ENCODE measurements at regions not wholly inside any gene's neighbourhood (a gene's known extent, or its start where the extent isn't known, plus 50 kb on each side); places are given as distances from the start of the nearest gene placed in this dataset.

DNA sequence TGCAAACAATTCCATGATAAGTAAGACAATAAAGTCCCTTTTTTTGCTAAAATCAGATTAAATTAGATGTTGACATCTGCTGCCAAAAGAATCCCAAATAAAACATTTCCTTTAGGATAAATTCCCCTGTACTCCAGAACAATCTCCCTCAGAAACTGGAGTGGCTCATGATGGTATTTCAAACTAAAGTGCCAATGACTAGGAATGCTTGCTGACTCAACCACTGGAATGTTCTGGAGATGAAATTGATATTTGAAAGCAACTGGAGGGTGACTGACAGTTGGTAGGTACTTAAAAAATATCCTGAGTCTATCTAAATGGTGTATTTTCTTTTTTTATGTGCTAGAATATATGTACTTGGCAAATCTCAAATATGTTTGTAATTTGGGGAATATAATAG is 350.1 kb upstream of the TSHZ2 start:
- TF ChIP-seq, protein P1, sequence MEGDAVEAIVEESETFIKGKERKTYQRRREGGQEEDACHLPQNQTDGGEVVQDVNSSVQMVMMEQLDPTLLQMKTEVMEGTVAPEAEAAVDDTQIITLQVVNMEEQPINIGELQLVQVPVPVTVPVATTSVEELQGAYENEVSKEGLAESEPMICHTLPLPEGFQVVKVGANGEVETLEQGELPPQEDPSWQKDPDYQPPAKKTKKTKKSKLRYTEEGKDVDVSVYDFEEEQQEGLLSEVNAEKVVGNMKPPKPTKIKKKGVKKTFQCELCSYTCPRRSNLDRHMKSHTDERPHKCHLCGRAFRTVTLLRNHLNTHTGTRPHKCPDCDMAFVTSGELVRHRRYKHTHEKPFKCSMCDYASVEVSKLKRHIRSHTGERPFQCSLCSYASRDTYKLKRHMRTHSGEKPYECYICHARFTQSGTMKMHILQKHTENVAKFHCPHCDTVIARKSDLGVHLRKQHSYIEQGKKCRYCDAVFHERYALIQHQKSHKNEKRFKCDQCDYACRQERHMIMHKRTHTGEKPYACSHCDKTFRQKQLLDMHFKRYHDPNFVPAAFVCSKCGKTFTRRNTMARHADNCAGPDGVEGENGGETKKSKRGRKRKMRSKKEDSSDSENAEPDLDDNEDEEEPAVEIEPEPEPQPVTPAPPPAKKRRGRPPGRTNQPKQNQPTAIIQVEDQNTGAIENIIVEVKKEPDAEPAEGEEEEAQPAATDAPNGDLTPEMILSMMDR (IDR thresholded peaks at IDR 0.05), result no peak
- TF ChIP-seq POLR2AphosphoS5 (IDR thresholded peaks at IDR 0.05) (no peak), POLR2A (IDR thresholded peaks at IDR 0.05) (no peak)

All from gastroesophageal sphincter (tissue), 3 donors.